HepG2 (cell line): ENCODE measurements at regions not wholly inside any gene's neighbourhood (a gene's known extent, or its start where the extent isn't known, plus 50 kb on each side); places are given as distances from the start of the nearest gene placed in this dataset.
A peak's percentile ranks its signal among the peaks of the same experiment; 100 is the strongest.

Experiments
- ATAC-seq: fragments of 200-7000 bp; cut with Tn5 transposase; 3 replicates; pipeline ENCODE4 v1.9.1; 2020; ENCODE audit warnings: mild to moderate bottlenecking, moderate library complexity
- BruUV-seq: library from RNA; stranded (reverse); fragments of 400-500 nt; replicated peaks from 2 replicates; lab custom pipeline; 2021; lab: Mats Ljungman, UMichigan
- CTCF ChIA-PET: fragments of 300-600 bp; formaldehyde crosslinking; extraction: SDS; loops from one replicate; lab custom pipeline; 2021; ENCODE audit warnings: low total read pairs, inconsistent platforms, low intra/inter-chr PET ratio; lab: Yijun Ruan, JAX
- POLR2A ChIA-PET: fragments of 350-600 bp; sonication (Branson Sonifier 250); formaldehyde crosslinking; loops from one replicate; lab custom pipeline; 2020; ENCODE audit warnings: antibody characterized with exemption, inconsistent platforms; lab: Yijun Ruan, JAX
- DNase-seq: peaks from one replicate; pipeline ENCODE4 v3.0.0-alpha.2; 2015; ENCODE audit warnings: low spot score
- FAIRE-seq: peaks from 3 replicates; lab custom pipeline; 2011; peaks lifted over from hg19 to GRCh38; lab: Jason Lieb, UNC
- H2AFZ ChIP-seq: one replicate; pipeline ENCODE4 v1.6.1; 2011; ENCODE audit warnings: low read length, inconsistent platforms
- H3K27ac ChIP-seq: fragments of 300-600 bp; 3 replicates; pipeline ENCODE4 v1.8.0; 2011; ENCODE audit warnings: mixed run types, mild to moderate bottlenecking, mixed read lengths, low read length, inconsistent platforms; ENCODE audit not compliant: insufficient read depth; ENCODE audit errors: extremely low read length
- H3K27me3 ChIP-seq, 2 experiments: fragments of 200-600 bp in 1 of 2; 2 replicates in 1 of 2; 3 replicates in 1 of 2; pipeline versions ENCODE4 v1.6.0 to v1.8.0; 2011; ENCODE audit warnings: low read length in 2 of 2, mild to moderate bottlenecking in 2 of 2, moderate library complexity in 2 of 2, inconsistent platforms in 1 of 2; ENCODE audit not compliant: insufficient read depth in 2 of 2, control insufficient read depth in 1 of 2
- H3K36me3 ChIP-seq, 2 experiments: fragments of 200-600 bp in 1 of 2; replicated peaks in 1 of 2; 2 replicates in 1 of 2; 3 replicates in 1 of 2; pipeline versions ENCODE4 v1.5.1 to v1.8.0; 2011; ENCODE audit warnings: low read length in 2 of 2, inconsistent platforms in 1 of 2; ENCODE audit not compliant: insufficient read depth in 2 of 2, control insufficient read depth in 1 of 2
- H3K4me1 ChIP-seq: 2 replicates; pipeline ENCODE4 v1.5.1; 2012; ENCODE audit warnings: low read length, inconsistent platforms; ENCODE audit not compliant: insufficient read depth
- H3K4me2 ChIP-seq: 2 replicates; pipeline ENCODE4 v1.6.0; 2011; ENCODE audit warnings: low read depth, low read length, inconsistent platforms
- H3K4me3 ChIP-seq, 3 experiments: fragments of 200-600 bp in 1 of 3; sonication (generic), shearing (Covaris generic) in 1 of 3; replicated peaks in 1 of 3; 2 replicates each; pipeline ENCODE4 v1.5.1; 2011 to 2016; ENCODE audit warnings: low read length in 3 of 3, inconsistent platforms in 2 of 3, low read depth in 2 of 3, mild to moderate bottlenecking in 2 of 3, control low read depth in 1 of 3, mixed read lengths in 1 of 3; ENCODE audit not compliant: insufficient read depth in 1 of 3
- H3K79me2 ChIP-seq: one replicate; pipeline ENCODE4 v1.6.1; 2011; ENCODE audit warnings: low read length, inconsistent platforms; ENCODE audit not compliant: insufficient read depth
- H3K9ac ChIP-seq: 2 replicates; pipeline ENCODE4 v1.6.0; 2011; ENCODE audit warnings: mild to moderate bottlenecking, low read depth, low read length, inconsistent platforms; ENCODE audit not compliant: insufficient read depth
- H3K9me3 ChIP-seq: 2 replicates; pipeline ENCODE4 v1.5.1; 2012; ENCODE audit warnings: mild to moderate bottlenecking, low read length
- H4K20me1 ChIP-seq: 2 replicates; pipeline ENCODE4 v1.6.0; 2011; ENCODE audit warnings: inconsistent platforms, mild to moderate bottlenecking, low read length, moderate library complexity; ENCODE audit not compliant: insufficient read depth
- ARID4A ChIP-seq: sonication (generic); formaldehyde crosslinking; IDR thresholded peaks from 2 replicates; pipeline ENCODE4 v1.5.0; 2020; ENCODE audit warnings: mild to moderate bottlenecking, missing genetic modification reagents, borderline replicate concordance
- ATF7 ChIP-seq, 2 experiments: fragments of 450-650 bp in 1 of 2; sonication (generic) in 1 of 2; formaldehyde crosslinking in 1 of 2; IDR thresholded peaks; 2 replicates each; pipeline versions ENCODE4 v1.4.0 to v1.6.1; 2016 to 2020; ENCODE audit warnings: antibody characterized with exemption in 1 of 2, mild to moderate bottlenecking in 1 of 2, missing genetic modification reagents in 1 of 2
- CREB1 ChIP-seq, 2 experiments: fragments of 450-650 bp in 1 of 2; IDR thresholded peaks; 2 replicates each; pipeline ENCODE4 v1.6.1; 2016 to 2017; ENCODE audit warnings: control low read depth in 1 of 2, mild to moderate bottlenecking in 1 of 2, missing compliant biosample characterization in 1 of 2, missing genetic modification characterization in 1 of 2
- ELF1 ChIP-seq: sonication (generic); formaldehyde crosslinking; IDR thresholded peaks from 2 replicates; pipeline ENCODE4 v1.4.0; 2020; ENCODE audit warnings: missing genetic modification reagents
- HOXA5 ChIP-seq: sonication (generic); formaldehyde crosslinking; IDR thresholded peaks from 2 replicates; pipeline ENCODE4 v1.4.0; 2020; ENCODE audit warnings: missing genetic modification reagents
- PRDM15 ChIP-seq: sonication (generic); formaldehyde crosslinking; IDR thresholded peaks from 2 replicates; pipeline ENCODE4 v1.4.0; 2020; ENCODE audit warnings: missing genetic modification reagents
- ZFP41 ChIP-seq: sonication (generic); formaldehyde crosslinking; IDR thresholded peaks from 2 replicates; pipeline ENCODE4 v1.4.0; 2020; ENCODE audit warnings: mild to moderate bottlenecking, missing genetic modification reagents, borderline replicate concordance
- ZFYVE20 ChIP-seq: sonication (generic); formaldehyde crosslinking; IDR thresholded peaks from 2 replicates; pipeline ENCODE4 v1.8.0; 2023; ENCODE audit warnings: low read depth, mild to moderate bottlenecking, moderate library complexity, missing genetic modification reagents, borderline replicate concordance
- ZNF484 ChIP-seq: sonication (generic); formaldehyde crosslinking; IDR thresholded peaks from 2 replicates; pipeline ENCODE4 v1.5.1; 2020; ENCODE audit warnings: mild to moderate bottlenecking, low read depth, missing genetic modification reagents, borderline replicate concordance
- ZNF768 ChIP-seq: sonication (generic); formaldehyde crosslinking; IDR thresholded peaks from 2 replicates; pipeline ENCODE4 v1.4.0; 2020; ENCODE audit warnings: missing genetic modification reagents
- WGBS: methylation state at CpG from one replicate; pipeline ENCODE4 v1.1.6; 2017; ENCODE audit warnings: low lambda C conversion rate; 5-methylcytosine and 5-hydroxymethylcytosine counted together
- in situ Hi-C: cut with HindIII; loops from 2 replicates; pipeline ENCODE4 v1.10.0; 2017; ENCODE audit warnings: low pct_unique_long_range_greater_than_20kb; ENCODE audit not compliant: extremely low pct_ligation_motif_present
- intact Hi-C: fragments of 100-400 bp; cut with micrococcal nuclease; formaldehyde crosslinking; loops from one replicate; pipeline ENCODE4 v1.10.0; 2022; ENCODE audit not compliant: unreplicated experiment

GRCh38 chr1:38622197-38622596 lies 237.4 kb downstream of the RRAGC start:
- no peaks in the 10 kb centered on the region for H3K4me1 ChIP-seq
- 23% methylated on average over 6 of the region's 6 CpGs for WGBS
- ChIA-PET POLR2A (no interaction called here), CTCF (no interaction called here)
- FAIRE-seq (no peak), ATAC-seq (no peak), DNase-seq (no peak)
- peaks cover 0 to 9% of the 10 kb centered on the region in 2 experiments; a peak in 3 of 5 replicates for H3K27me3 ChIP-seq
- H3K79me2 ChIP-seq: no peaks in the 10 kb centered on the region
- no peaks in the 10 kb centered on the region for H3K36me3 ChIP-seq
- H3K9me3 ChIP-seq: no peaks in the 10 kb centered on the region
- no peak overlapping the region for H3K4me3 ChIP-seq
- no TSS peak for BruUV-seq
- H3K9ac ChIP-seq: no peak overlapping the region
- no peaks in the 10 kb centered on the region for H4K20me1 ChIP-seq
- intact Hi-C loops: no loop called here
- H2AFZ ChIP-seq: no peak overlapping the region
- no peak overlapping the region for H3K4me2 ChIP-seq
- in situ Hi-C loops: no loop called here
- no peak overlapping the region for H3K27ac ChIP-seq
- no peak for TF ChIP-seq ZNF768 (CRISPR knock-in tag)
- TF ChIP-seq ELF1 (CRISPR knock-in tag): no peak
- TF ChIP-seq CREB1 (IDR thresholded peaks at IDR 0.05): peak; percentile 38
- TF ChIP-seq CREB1 (CRISPR knock-in tag; IDR thresholded peaks at IDR 0.05): no peak
- peak; percentile 12; the same call in 1 of the 2 replicates for TF ChIP-seq ATF7 (IDR thresholded peaks at IDR 0.05)
- no peak for TF ChIP-seq ATF7 (CRISPR knock-in tag; IDR thresholded peaks at IDR 0.05)
- TF ChIP-seq ZNF484 (CRISPR knock-in tag): no peak

- H3K4me3 ChIP-seq: no peak overlapping the region
- ATAC-seq (no peak), FAIRE-seq (no peak), DNase-seq (no peak)
- no peaks in the 10 kb centered on the region for H3K79me2 ChIP-seq
- no peak overlapping the region for H3K9ac ChIP-seq
- POLR2A ChIA-PET: no interaction called here
- CTCF ChIA-PET: no interaction called here
- no peak overlapping the region for H3K27ac ChIP-seq
- H3K4me2 ChIP-seq: no peak overlapping the region
- BruUV-seq: no TSS peak
- H3K9me3 ChIP-seq: peaks cover 8% of the 10 kb centered on the region; the same call in 1 of the 2 replicates
- no peaks in the 10 kb centered on the region for H3K36me3 ChIP-seq
- WGBS: 8% methylated on average over 3 of the region's 3 CpGs
- H3K4me1 ChIP-seq: no peaks in the 10 kb centered on the region
- in situ Hi-C loops: no loop called here
- no peaks in the 10 kb centered on the region for H4K20me1 ChIP-seq
- H3K27me3 ChIP-seq: peaks cover 0 to 7% of the 10 kb centered on the region in 2 experiments; a peak in 4 of 5 replicates
- no peak overlapping the region for H2AFZ ChIP-seq
- intact Hi-C loops: no loop called here
- no peak for TF ChIP-seq ZFP41 (CRISPR knock-in tag)
- TF ChIP-seq ZFYVE20 (CRISPR knock-in tag): no peak
- TF ChIP-seq ARID4A (CRISPR knock-in tag): no peak
- TF ChIP-seq PRDM15 (CRISPR knock-in tag): no peak
- TF ChIP-seq HOXA5: no peak
Measured at GRCh38 chr1:38616846-38617245, 242.7 kb downstream of the RRAGC start.
